Prostate gland (tissue), 2 donors: ENCODE measurements at regions not wholly inside any gene's neighbourhood (a gene's known extent, or its start where the extent isn't known, plus 50 kb on each side); places are given as distances from the start of the nearest gene placed in this dataset.

Experiments used
- CTCF ChIP-seq, 4 experiments: fragments of 200-600 bp in 2 of 4; fragments of 450-650 bp in 2 of 4; sonication (generic) in 2 of 4; IDR thresholded peaks; 1 replicate in 3 of 4; 2 replicates in 1 of 4; pipeline ENCODE4 v1.5.1; 2016 to 2019; ENCODE audit warnings: antibody characterized with exemption in 4 of 4, mild to moderate bottlenecking in 2 of 4, moderate library complexity in 2 of 4
- POLR2AphosphoS5 ChIP-seq: sonication (generic); formaldehyde crosslinking; IDR thresholded peaks from one replicate; pipeline ENCODE4 v1.6.1; 2017; ENCODE audit warnings: antibody characterized with exemption

DNA sequence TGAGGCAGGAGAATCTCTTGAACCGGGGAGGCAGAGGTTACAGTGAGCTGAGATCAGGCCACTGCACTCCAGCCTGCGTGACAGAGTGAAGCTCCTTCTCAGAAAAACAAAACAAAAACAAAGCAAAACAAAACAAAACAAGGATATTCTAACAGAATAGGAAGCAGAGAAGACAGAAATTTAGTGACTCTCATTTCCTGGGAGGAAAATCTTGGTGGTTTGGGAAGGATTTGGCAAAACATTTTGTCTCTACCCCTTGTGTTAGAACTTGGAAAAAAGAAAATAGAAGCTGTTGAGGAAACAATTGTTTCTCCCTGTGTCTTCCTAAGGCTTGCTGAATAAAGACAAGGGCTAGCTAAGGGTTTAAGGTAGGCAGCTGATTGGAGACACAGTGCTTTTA, 79.7 kb upstream of the PTPRR start:
- TF ChIP-seq CTCF (IDR thresholded peaks at IDR 0.05), result no peak
- TF ChIP-seq POLR2AphosphoS5, result no peak
